SK-N-SH treated with all-trans-retinoic acid at 6 μM for 48 hours (cell line): ENCODE measurements at regions not wholly inside any gene's neighbourhood (a gene's known extent, or its start where the extent isn't known, plus 50 kb on each side); places are given as distances from the start of the nearest gene placed in this dataset.

ENCODE experiments used
- ARNTL ChIP-seq: fragments of 450-650 bp; formaldehyde crosslinking; IDR thresholded peaks from 2 replicates; pipeline ENCODE4 v1.5.0; 2020; ENCODE audit warnings: low read depth, mild to moderate bottlenecking, moderate library complexity, borderline replicate concordance
- CSDC2 ChIP-seq: fragments of 250-450 bp; sonication (Bioruptor Pico); IDR thresholded peaks from 2 replicates; pipeline ENCODE4 v1.5.0; 2020; ENCODE audit warnings: mild to moderate bottlenecking, moderate library complexity
- PATZ1 ChIP-seq: fragments of 250-450 bp; sonication (Bioruptor Pico); IDR thresholded peaks from 2 replicates; pipeline ENCODE4 v1.8.0; 2020; ENCODE audit warnings: mild to moderate bottlenecking, moderate library complexity, borderline replicate concordance
- PPARA ChIP-seq: fragments of 250-450 bp; sonication (Bioruptor Pico); IDR thresholded peaks from 2 replicates; pipeline ENCODE4 v1.5.0; 2020; ENCODE audit warnings: mild to moderate bottlenecking, borderline replicate concordance
- TCF4 ChIP-seq: fragments of 250-450 bp; sonication (Bioruptor Pico); IDR thresholded peaks from 2 replicates; pipeline ENCODE4 v1.8.0; 2021; ENCODE audit warnings: mild to moderate bottlenecking, moderate library complexity, borderline replicate concordance
- TOX ChIP-seq: fragments of 250-450 bp; sonication (Bioruptor Pico); IDR thresholded peaks from 2 replicates; pipeline ENCODE4 v1.8.0; 2021; ENCODE audit warnings: mild to moderate bottlenecking, moderate library complexity, borderline replicate concordance
- TSHZ2 ChIP-seq: fragments of 250-450 bp; sonication (Bioruptor Pico); IDR thresholded peaks from 2 replicates; pipeline ENCODE4 v1.5.0; 2020; ENCODE audit warnings: mild to moderate bottlenecking, moderate library complexity
- ZFP3 ChIP-seq: fragments of 250-450 bp; sonication (Bioruptor Pico); IDR thresholded peaks from 2 replicates; pipeline ENCODE4 v1.5.0; 2020; ENCODE audit warnings: mild to moderate bottlenecking, moderate library complexity
- ZFP30 ChIP-seq: fragments of 450-650 bp; formaldehyde crosslinking; IDR thresholded peaks from 2 replicates; pipeline ENCODE4 v1.5.0; 2022; ENCODE audit warnings: mild to moderate bottlenecking, moderate library complexity
- ZNF70 ChIP-seq: fragments of 450-650 bp; formaldehyde crosslinking; IDR thresholded peaks from 2 replicates; pipeline ENCODE4 v1.5.0; 2020; ENCODE audit warnings: mild to moderate bottlenecking, moderate library complexity
- TF ChIP-seq, protein P1 (sequence below): fragments of 250-450 bp; sonication (Bioruptor Pico); IDR thresholded peaks from 2 replicates; pipeline ENCODE4 v1.5.1; 2021; ENCODE audit warnings: mild to moderate bottlenecking, moderate library complexity

- TF ChIP-seq ARNTL (CRISPR knock-in tag) = no peak
- TF ChIP-seq, protein P1, sequence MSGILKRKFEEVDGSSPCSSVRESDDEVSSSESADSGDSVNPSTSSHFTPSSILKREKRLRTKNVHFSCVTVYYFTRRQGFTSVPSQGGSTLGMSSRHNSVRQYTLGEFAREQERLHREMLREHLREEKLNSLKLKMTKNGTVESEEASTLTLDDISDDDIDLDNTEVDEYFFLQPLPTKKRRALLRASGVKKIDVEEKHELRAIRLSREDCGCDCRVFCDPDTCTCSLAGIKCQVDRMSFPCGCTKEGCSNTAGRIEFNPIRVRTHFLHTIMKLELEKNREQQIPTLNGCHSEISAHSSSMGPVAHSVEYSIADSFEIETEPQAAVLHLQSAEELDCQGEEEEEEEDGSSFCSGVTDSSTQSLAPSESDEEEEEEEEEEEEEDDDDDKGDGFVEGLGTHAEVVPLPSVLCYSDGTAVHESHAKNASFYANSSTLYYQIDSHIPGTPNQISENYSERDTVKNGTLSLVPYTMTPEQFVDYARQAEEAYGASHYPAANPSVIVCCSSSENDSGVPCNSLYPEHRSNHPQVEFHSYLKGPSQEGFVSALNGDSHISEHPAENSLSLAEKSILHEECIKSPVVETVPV (CRISPR knock-in tag) = no peak
- TF ChIP-seq PPARA = no peak
- TF ChIP-seq PATZ1 (CRISPR knock-in tag) = no peak
- no peak for TF ChIP-seq ZFP30
- no peak for TF ChIP-seq CSDC2
- TF ChIP-seq TOX (CRISPR knock-in tag) = no peak
- TF ChIP-seq TCF4 (CRISPR knock-in tag) = no peak
- no peak for TF ChIP-seq TSHZ2 (CRISPR knock-in tag)
- TF ChIP-seq ZNF70 (CRISPR knock-in tag) = no peak
- no peak for TF ChIP-seq ZFP3
Observed at GRCh38 chr6:40044196-40044595, 109.9 kb upstream of the MOCS1 start.
